Natural killer cell (primary cell): ENCODE measurements at regions not wholly inside any gene's neighbourhood (a gene's known extent, or its start where the extent isn't known, plus 50 kb on each side); places are given as distances from the start of the nearest gene placed in this dataset.

ENCODE experiments used
- ATAC-seq, 3 donors: fragments of 150-1000 bp in 2 of 3; fragments of 200-7000 bp in 1 of 3; cut with Tn5 transposase; 1 replicate in 1 of 3; 2 replicates in 2 of 3; pipeline ENCODE4 v1.10.0; 2021; ENCODE audit warnings: mild to moderate bottlenecking in 2 of 3, moderate library complexity in 2 of 3
- DNase-seq, 2 donors: peaks; one replicate each; pipeline versions ENCODE4 v3.0.0 to v3.0.0-alpha.2; 2013 to 2021; ENCODE audit warnings: mixed read lengths in 1 of 2
- H3K27ac ChIP-seq: one replicate; pipeline ENCODE4 v1.5.1; 2013; ENCODE audit warnings: mild to moderate bottlenecking, low read length
- H3K27me3 ChIP-seq: one replicate; pipeline ENCODE4 v1.6.1; 2013; ENCODE audit warnings: low read length; ENCODE audit not compliant: control insufficient read depth, insufficient read depth
- H3K36me3 ChIP-seq: one replicate; pipeline ENCODE4 v1.6.1; 2013; ENCODE audit warnings: low read length; ENCODE audit not compliant: control insufficient read depth, insufficient read depth
- H3K4me1 ChIP-seq: one replicate; pipeline ENCODE4 v1.6.1; 2013; ENCODE audit warnings: low read length; ENCODE audit not compliant: control insufficient read depth, insufficient read depth
- H3K4me3 ChIP-seq: one replicate; pipeline ENCODE4 v1.5.1; 2013; ENCODE audit warnings: low read length
- H3K9me3 ChIP-seq: one replicate; pipeline ENCODE4 v1.6.1; 2013; ENCODE audit warnings: low read length; ENCODE audit not compliant: control insufficient read depth, insufficient read depth
- H3K27ac Mint-ChIP-seq, 2 donors: one replicate each; pipeline ENCODE4 v1.8.0; 2022; ENCODE audit warnings: mild to moderate bottlenecking in 2 of 2, mixed read lengths in 2 of 2, moderate library complexity in 1 of 2
- H3K27me3 Mint-ChIP-seq, 2 donors: one replicate each; pipeline ENCODE4 v1.8.0; 2022; ENCODE audit warnings: low read depth in 2 of 2, mixed read lengths in 2 of 2
- H3K36me3 Mint-ChIP-seq: one replicate; pipeline ENCODE4 v1.8.0; 2022; ENCODE audit warnings: mixed read lengths
- H3K4me1 Mint-ChIP-seq, 2 donors: one replicate each; pipeline ENCODE4 v1.8.0; 2022; ENCODE audit warnings: mixed read lengths in 2 of 2
- H3K4me3 Mint-ChIP-seq: one replicate; pipeline ENCODE4 v1.8.0; 2022; ENCODE audit warnings: mild to moderate bottlenecking, moderate library complexity, mixed read lengths
- H3K9me3 Mint-ChIP-seq, 2 donors: one replicate each; pipeline ENCODE4 v1.8.0; 2022; ENCODE audit warnings: mixed read lengths in 2 of 2
- WGBS: methylation state at CpG from one replicate; pipeline ENCODE4 v1.1.7; 2013; ENCODE audit warnings: missing lambda C conversion rate; ENCODE audit not compliant: insufficient coverage; 5-methylcytosine and 5-hydroxymethylcytosine counted together
- intact Hi-C: fragments of 100-400 bp; cut with micrococcal nuclease; formaldehyde crosslinking; loops from one replicate; pipeline ENCODE4 v1.14.2; 2022
- TF ChIP-seq, protein P1 (sequence below): fragments of 200-600 bp; IDR thresholded peaks from one replicate; pipeline ENCODE4 v1.8.0; 2022; ENCODE audit warnings: antibody characterized with exemption

DNA sequence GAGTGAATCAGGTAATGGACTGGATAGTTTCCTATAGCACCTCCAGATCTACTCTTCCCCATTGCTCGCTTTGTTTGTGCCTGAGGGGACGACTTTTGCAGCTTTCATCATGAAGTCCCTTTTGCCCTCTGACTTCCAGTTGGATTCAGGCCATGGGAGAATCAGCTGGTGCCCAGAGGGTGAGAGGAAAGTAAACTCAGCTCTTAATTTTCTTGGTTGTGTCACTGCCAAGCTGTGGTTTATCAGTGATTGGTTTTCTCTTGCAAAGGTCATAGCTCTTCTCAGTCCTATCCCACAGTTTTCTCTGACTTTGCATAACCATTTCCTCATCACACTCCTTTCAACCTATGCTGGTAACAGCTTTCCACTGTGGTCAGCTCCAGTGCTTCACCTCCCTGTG lies 200.1 kb downstream of the KCNJ2 start:
- DNase-seq = no peak
- Histone ChIP-seq H3K9me3 (no peaks in the 10 kb centered on the region), H3K4me1 (no peaks in the 10 kb centered on the region), H3K27me3 (no peaks in the 10 kb centered on the region), H3K4me3 (no peak overlapping the region), H3K27ac (no peak overlapping the region), H3K36me3 (no peaks in the 10 kb centered on the region)
- Mint-ChIP-seq H3K27ac (no peak overlapping the region), H3K4me3 (no peak overlapping the region), H3K9me3 (peaks cover 5 to 7% of the 10 kb centered on the region in 2 donors), H3K27me3 (no peaks in the 10 kb centered on the region), H3K4me1 (no peaks in the 10 kb centered on the region), H3K36me3 (no peaks in the 10 kb centered on the region)
- TF ChIP-seq, protein P1, sequence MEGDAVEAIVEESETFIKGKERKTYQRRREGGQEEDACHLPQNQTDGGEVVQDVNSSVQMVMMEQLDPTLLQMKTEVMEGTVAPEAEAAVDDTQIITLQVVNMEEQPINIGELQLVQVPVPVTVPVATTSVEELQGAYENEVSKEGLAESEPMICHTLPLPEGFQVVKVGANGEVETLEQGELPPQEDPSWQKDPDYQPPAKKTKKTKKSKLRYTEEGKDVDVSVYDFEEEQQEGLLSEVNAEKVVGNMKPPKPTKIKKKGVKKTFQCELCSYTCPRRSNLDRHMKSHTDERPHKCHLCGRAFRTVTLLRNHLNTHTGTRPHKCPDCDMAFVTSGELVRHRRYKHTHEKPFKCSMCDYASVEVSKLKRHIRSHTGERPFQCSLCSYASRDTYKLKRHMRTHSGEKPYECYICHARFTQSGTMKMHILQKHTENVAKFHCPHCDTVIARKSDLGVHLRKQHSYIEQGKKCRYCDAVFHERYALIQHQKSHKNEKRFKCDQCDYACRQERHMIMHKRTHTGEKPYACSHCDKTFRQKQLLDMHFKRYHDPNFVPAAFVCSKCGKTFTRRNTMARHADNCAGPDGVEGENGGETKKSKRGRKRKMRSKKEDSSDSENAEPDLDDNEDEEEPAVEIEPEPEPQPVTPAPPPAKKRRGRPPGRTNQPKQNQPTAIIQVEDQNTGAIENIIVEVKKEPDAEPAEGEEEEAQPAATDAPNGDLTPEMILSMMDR = no peak
- no peak for ATAC-seq
- intact Hi-C loops = no loop called here
- 83% methylated on average over 2 of the region's 2 CpGs for WGBS

DNA sequence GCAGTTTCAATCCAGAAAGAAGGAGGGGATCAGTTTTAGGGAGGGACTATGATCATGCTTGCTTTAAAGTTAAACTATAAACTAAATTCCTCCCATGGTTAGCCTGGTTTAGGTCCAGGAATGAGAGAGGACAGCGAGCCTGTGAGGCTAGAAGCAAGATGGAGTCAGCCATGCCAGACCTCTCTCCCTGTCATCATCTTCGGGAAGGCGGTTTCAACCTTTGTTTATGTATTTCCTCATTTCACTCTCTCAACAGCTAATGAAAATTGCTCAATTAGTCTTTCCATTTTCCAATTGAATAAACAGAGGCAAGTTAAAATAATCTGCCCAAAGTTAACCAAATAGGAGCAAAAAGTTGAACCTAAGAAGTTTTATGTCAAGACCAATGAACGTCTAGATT lies 201.5 kb downstream of the KCNJ2 start:
- H3K4me1 ChIP-seq = no peaks in the 10 kb centered on the region
- no peak overlapping the region for H3K4me3 Mint-ChIP-seq
- no peak for ATAC-seq
- peaks cover 4 to 5% of the 10 kb centered on the region in 2 donors for H3K9me3 Mint-ChIP-seq
- no peaks in the 10 kb centered on the region for H3K4me1 Mint-ChIP-seq
- no peaks in the 10 kb centered on the region for H3K27me3 Mint-ChIP-seq
- no peaks in the 10 kb centered on the region for H3K36me3 Mint-ChIP-seq
- 78% methylated on average over 3 of the region's 4 CpGs for WGBS
- H3K9me3 ChIP-seq = no peaks in the 10 kb centered on the region
- H3K36me3 ChIP-seq = no peaks in the 10 kb centered on the region
- intact Hi-C loops = no loop called here
- no peak for DNase-seq
- H3K4me3 ChIP-seq = no peak overlapping the region
- TF ChIP-seq, protein P1 = no peak
- no peak overlapping the region for H3K27ac Mint-ChIP-seq
- no peaks in the 10 kb centered on the region for H3K27me3 ChIP-seq
- no peak overlapping the region for H3K27ac ChIP-seq

DNA sequence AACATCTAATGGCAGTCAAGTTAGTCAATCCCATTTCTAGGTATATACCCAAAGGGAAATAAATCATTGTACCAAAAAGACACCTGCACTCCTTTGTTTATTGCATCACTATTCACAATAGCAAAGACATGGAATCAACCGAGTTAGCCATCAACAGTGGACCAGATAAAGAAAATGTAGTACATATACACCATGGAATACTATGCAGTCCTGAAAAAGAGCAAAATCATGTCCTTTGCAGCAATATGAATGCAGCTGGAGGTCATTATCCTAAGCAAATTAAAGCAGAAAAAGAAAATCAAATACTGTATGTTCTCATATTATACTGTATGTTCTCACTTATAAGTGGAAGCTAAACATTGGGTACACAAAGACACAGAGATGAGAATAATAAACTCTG lies 204.0 kb downstream of the KCNJ2 start:
- H3K4me3 ChIP-seq = no peak overlapping the region
- intact Hi-C loops = no loop called here
- TF ChIP-seq, protein P1 = no peak
- no peaks in the 10 kb centered on the region for H3K36me3 ChIP-seq
- no peak for ATAC-seq
- H3K27me3 Mint-ChIP-seq = no peaks in the 10 kb centered on the region
- WGBS = 70% methylated on average over 1 of the region's 1 CpG
- no peaks in the 10 kb centered on the region for H3K4me1 ChIP-seq
- H3K4me1 Mint-ChIP-seq = no peaks in the 10 kb centered on the region
- H3K4me3 Mint-ChIP-seq = no peak overlapping the region
- no peaks in the 10 kb centered on the region for H3K36me3 Mint-ChIP-seq
- peaks cover 4 to 7% of the 10 kb centered on the region in 2 donors for H3K9me3 Mint-ChIP-seq
- H3K27ac Mint-ChIP-seq = no peak overlapping the region
- no peaks in the 10 kb centered on the region for H3K9me3 ChIP-seq
- no peaks in the 10 kb centered on the region for H3K27me3 ChIP-seq
- H3K27ac ChIP-seq = no peak overlapping the region
- DNase-seq = no peak

DNA sequence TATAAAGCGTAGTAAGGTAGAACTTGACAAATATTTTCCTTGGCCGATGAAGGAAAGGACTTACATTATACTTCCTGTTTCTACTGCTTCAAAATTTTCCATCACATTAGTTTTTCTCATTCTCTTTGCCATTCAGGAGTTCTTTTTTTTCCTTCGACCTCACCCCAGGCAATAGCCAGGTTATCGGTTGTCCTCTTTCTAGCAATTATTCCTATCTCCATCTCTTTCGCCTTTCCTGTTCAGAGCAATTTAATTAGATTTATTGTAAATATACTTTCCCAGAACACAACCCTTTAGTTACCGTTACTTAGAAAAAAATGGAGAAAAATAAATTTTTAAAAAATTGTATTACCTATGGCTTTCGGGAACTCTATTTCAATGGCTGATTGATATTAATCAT lies 205.2 kb downstream of the KCNJ2 start:
- Histone ChIP-seq H3K4me3 (no peak overlapping the region), H3K36me3 (no peaks in the 10 kb centered on the region), H3K27me3 (no peaks in the 10 kb centered on the region), H3K4me1 (no peaks in the 10 kb centered on the region), H3K9me3 (no peaks in the 10 kb centered on the region), H3K27ac (no peak overlapping the region)
- intact Hi-C loops = no loop called here
- H3K27me3 Mint-ChIP-seq = no peaks in the 10 kb centered on the region
- no peaks in the 10 kb centered on the region for H3K36me3 Mint-ChIP-seq
- DNase-seq = no peak
- no peak overlapping the region for H3K4me3 Mint-ChIP-seq
- no peak overlapping the region for H3K27ac Mint-ChIP-seq
- H3K9me3 Mint-ChIP-seq = peaks cover 3 to 5% of the 10 kb centered on the region in 2 donors
- no peak for ATAC-seq
- H3K4me1 Mint-ChIP-seq = no peaks in the 10 kb centered on the region
- TF ChIP-seq, protein P1 = no peak
- WGBS = 75% methylated on average over 4 of the region's 7 CpGs
